GM19328 (cell line): ENCODE measurements at regions not wholly inside any gene's neighbourhood (a gene's known extent, or its start where the extent isn't known, plus 50 kb on each side); places are given as distances from the start of the nearest gene placed in this dataset.

Source experiments
- ATAC-seq: cut with Tn5 transposase; IDR thresholded peaks from one replicate; pipeline ENCODE4 v1.9.1; 2021; ENCODE audit warnings: mild to moderate bottlenecking, moderate library complexity; ENCODE audit not compliant: unreplicated experiment

DNA sequence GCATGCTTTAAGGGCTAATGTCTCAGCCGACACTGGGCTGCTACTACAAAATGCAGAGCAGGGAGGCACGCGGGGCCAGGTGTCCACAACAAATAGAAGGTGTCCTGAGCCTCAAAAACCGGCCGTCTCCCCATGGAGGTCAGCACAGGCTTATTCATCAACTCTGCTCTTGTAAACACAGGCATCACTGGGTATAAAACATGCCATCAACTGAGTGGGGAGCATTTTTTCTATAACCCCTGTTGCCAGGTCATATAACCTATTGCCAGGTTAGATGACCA, 271.6 kb downstream of the AUH start:
- no peak for ATAC-seq

DNA sequence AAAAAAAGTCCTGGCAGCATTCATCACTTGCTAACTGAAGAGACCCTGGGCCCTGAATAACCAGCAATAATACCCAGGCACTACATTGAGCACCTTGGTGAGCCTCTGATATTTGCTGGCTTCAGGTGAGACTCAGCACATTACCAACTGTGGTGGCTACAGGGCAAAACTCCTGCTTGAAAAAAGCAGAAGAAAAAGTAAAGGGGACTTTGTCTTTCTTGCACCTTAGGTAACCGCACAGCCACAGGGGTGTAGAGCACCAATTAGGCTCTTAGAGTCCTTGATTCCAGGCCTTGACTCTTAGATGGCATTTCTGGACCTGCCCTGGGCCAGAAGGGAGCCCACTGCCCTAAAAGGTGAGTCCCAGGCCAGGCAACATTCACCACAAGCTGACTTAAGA, 269.5 kb downstream of the AUH start:
- no peak for ATAC-seq

DNA sequence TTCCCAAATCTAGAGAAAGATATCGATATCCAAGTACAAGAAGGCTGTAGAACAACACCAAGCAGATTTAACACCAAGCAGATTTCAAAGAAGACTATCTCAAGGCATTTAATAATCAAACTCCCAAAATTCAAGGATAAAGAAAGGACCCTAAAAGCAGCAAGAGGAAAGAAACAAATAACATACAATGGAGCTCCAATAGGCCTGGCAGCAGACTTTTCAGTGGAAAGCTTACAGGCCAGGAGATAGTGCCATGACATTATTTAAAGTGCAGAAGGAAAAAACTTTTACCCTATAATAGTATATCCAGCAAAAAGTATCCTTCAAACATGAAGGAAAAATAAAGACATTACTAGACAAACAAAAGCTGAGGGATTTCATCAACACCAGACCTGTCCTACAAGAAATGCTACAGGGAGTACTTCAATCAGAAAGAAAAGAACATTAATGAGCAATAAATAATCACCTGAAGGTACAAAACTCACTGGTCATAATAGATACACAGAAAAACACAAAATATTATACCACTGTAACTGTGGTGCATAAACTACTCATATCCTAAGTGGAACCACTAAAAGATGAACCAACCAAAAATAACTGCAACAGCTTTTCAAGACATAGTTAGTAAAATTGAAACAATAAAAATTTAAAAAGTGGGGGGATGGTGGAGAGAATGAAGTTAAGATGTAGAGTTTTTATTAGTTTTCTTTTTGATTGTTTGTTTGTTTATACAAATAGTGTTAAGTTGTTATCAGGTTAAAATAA, 267.2 kb downstream of the AUH start:
- ATAC-seq: no peak

DNA sequence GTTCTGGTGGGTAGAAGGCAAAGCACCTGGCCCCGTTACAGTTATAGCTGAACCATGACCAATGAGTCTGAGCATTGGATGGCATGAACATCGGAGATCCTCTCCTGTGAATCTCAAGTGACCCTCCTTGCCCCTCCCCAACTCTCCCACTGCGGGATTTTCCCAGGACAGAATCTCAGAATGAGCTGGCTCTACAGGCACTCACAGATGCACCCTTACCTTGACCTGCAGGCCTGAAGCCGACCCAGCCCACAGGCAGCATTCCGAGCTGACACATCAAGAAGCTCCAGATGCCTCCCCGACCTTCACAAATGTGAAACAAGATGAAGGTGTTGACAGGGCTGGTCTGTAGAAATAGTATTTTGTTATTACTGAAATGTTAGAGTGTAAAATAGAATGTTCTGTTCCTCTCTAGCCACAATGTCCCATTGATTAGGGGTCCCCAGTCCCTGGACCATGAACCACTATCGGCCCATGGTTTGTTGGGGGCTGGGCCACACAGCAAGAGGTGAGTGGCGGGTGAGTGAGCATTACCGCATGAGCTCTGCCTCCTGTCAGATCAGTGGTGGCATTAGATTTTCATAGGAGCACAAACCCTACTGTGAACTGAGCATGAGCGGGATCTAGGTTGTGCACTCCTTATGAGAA, 263.4 kb downstream of the AUH start:
- ATAC-seq: no peak

DNA sequence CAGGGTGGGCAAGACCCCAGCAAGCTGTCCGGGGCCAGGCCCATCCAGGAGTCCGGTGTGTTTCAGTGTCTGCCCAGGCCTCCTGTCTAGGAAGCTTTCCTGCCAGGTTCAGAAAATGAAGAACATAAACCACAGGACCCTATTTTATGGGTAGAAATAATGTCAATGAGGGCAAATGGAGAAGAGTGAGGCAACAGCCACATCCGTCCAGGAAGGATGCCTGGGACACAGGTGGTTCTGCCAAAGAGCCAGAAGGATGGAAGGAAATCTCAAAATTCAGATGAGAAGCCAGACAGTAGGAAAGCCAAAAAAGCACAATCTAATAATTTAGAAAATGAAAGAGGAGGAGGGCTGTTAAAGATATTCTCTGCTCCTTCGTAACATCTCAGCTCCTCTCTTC, 262.3 kb downstream of the AUH start:
- ATAC-seq: no peak

DNA sequence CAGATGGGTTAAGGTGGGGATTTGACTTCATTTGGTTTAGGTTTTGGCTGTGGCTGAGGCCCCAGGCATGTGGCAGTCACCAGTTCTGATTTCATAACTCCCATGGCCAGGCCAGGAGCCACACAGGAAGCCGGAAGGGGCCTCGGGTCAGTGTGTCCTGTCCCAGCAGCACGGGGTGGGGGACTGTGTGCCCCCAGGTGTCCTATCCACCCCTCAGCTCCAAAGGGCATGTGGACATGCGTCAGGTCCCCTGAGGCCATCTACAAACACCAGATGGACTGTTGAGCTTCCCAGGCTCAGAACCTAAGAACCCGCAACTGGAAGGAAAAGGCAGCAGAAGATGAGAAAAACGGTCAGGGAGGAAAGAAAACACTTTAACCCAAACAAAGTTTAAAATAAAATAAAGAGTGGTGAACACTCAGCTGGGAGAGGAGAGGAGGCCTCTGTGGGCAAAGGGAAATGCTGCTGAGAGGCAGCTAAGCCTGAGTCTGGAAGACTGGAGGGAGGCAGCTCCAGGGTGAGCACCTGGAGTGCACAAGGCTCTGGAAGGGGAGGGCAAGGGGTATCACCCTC, 260.8 kb downstream of the AUH start:
- no peak for ATAC-seq

DNA sequence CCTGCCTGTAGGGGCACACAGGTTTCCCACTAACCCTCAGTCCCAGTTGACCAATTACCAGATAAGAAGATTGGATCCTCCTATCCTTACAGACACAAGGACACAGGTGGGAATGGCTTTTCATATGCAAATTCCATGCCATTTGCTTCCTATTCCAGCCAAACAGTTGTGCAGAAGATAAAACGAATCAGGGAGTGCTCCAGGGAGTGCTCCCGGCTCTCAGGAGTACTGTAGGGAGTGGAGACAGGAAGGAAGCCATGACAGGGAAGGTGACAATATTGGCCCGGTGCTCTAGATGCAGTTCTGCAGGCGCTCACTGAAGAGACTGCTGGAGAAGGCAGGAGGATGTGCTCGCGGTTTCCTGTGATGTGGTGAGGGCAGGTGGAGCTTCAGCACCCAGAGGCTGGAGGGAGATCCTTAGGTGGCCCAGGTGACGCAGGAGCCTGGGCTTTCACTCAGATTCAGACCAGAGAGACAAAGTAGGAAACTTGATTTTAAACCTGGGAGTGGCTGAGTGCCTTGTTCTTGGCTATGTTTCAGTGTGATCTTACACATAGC, 260.0 kb downstream of the AUH start:
- no peak for ATAC-seq

DNA sequence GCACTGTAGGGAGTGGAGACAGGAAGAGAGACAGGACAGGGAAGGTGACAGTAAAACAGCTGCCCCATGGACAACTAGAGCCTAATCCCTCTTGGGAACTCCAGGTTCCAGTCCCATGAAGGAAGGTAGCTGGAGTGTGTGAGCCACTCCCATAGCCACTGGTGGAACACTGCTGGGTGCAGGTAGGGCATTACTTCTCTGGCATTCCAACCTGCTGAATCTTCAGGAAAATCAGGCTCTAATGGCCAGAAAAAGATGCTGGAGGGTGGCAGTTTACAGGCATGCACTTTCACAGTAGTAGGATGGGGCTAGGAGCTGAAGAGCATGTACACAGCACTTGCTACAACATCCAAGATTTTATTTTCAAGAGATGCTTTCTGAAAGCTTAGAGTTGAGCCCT, 259.4 kb downstream of the AUH start:
- ATAC-seq: no peak

DNA sequence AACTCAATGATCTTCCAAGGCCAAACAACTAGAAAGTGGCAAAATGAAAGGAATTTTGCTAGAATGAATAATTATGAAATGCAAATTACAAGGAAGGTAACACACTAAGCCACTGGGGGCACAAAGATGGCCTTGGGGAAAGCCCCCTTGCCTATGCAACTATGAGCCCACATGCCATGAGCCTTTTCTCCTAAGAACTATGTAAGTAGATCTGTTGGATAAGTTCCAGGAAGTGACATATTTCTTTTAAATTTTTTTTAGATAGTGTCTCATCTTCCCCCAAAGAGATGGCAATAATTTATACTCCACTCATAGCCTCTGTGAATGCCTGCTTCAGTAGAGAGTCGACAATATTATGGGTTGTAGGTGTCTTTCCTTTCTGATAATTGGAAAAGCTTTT, 257.8 kb downstream of the AUH start:
- ATAC-seq: no peak

DNA sequence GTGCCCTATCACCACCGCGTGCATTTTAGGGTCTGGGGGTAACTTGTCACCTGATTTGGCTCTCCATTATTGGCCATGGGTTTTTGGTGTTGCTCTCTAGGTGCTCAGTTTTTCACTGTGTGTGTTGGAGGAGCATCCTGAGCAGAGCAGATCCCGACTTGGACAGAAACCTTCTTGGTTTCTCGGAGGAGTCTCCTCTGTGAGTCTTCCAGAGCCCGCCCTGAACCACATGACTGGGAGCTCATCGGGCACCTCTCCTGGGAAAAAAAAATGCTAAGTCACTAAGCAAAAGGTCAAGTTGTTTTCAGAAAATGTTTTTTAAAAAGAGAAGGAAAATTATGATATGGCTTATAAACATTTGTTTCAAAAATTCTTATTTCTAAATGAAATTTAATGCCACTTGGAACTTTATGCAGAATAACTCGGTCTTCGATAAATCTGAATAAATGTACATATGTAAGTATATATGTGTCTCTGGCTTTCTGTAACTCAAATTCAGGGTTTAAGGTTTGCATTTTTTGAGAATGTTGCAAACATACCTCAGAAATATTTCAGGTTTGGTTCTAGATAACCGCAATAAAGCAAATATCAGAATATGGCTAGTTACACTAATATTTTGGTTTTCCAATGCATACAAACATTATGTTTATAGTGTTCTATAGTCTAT, 255.2 kb downstream of the AUH start:
- no peak for ATAC-seq

DNA sequence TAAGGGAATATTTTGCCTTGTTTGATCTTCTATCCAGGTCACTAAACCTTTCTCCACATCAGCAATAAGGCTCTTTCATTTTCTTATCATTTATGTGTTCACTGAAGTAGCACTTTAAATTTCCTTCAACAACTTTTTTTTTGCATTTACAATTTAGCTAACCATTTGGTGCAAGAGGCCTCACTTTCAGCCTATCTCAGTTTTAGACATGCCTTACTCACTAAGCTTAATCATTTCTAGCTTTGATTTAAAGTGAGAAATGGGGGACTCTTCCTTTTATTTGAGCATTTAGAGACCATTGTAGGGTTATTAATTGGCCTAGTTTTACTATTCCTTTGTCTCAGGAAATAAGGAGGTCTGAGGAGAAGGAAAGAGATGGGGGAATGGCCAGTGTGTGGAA, 250.5 kb downstream of the AUH start:
- ATAC-seq: no peak

DNA sequence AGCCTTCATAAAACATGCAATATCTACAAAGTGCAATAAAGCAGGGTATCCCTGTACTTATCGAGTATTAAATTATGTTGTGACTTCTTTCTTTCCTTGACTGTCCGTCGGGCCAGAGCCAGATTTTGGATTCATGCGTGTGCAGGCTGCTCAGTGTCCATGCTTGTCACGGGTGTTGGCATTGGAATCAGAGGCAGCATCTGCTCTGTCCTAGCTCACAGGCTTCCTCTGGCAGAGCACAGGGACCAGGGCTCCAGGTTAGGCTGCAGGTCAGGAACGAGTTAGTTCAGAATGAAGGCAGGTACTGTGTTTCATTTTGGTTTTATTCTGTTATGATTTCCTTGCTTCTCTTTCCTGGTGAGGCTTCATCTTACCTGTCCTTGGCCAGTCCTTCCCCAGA, 249.8 kb downstream of the AUH start:
- no peak for ATAC-seq

DNA sequence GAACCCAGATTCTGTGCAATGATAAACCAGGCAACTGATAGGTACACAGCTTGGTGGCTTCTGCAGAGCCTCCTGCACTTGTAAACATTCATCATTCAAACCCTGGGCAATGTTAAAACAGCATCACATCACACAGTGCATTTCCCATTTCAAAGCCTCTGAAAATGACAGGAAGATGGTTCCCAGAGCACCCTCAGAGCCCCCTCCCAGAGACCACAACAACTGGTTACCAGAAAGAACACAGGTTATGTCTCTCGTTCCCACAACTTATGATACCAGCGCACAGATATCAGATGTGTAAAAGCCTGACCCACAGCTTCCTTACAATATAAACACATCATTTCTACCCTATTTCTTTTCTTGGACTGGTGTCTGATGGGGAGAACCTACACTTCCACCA, 248.7 kb downstream of the AUH start:
- ATAC-seq: no peak

DNA sequence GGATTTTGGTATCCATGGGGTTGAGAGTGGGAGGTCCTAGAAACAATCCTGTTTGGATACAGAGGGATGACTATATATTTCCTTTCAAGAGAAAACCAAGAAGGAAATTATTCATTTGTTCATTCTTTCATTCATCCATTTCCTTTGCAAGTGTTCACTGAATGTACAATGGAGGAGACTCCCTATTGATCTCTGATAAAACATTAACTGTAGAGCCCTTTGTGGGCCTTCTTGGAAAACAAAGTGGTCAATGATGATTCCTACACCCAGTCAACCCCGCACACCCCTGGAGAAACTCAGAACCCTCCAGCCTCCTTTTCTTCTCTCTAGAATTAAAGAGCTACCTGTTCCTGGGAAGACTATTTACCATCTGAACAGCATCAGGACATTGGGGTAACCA, 247.3 kb downstream of the AUH start:
- no peak for ATAC-seq

DNA sequence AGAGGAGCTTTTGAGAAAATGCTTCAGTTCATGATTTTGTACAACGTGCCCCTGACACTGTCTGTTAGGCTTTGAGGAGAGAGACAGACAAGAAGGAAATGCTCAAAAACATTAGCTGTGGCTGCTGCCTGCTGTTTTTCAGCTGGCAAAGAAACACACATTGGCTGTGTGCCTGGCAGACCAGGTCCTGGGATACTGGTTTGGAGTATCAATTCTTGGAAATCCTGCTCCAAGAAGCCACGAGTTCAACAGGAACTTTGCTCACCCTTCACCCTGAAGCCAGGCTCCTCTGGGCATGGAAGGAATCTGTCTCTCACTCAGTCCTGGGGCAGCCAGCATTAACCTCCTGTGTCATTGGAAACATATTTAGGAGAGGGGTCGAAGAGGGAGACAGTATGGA, 245.5 kb downstream of the AUH start:
- ATAC-seq: no peak

DNA sequence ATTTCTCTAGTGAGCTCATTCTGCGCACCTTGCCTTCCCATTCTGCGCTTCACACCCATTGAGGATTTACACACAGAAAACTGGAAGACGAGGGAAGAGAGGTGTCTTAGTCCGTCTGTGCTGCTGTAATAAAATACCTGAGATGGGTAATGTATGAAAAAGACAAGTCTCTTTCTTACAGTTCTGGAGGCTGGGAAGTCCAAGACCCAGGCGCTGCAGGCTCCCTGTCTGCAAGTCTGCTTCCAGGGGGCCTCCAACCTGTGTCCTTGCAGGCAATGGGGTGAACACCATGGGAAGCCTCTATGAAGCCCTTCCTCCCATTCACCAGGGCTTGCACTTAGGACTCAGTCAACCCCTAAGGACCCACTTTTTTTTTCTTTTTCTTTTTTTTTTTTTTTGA, 245.0 kb downstream of the AUH start:
- ATAC-seq: no peak

DNA sequence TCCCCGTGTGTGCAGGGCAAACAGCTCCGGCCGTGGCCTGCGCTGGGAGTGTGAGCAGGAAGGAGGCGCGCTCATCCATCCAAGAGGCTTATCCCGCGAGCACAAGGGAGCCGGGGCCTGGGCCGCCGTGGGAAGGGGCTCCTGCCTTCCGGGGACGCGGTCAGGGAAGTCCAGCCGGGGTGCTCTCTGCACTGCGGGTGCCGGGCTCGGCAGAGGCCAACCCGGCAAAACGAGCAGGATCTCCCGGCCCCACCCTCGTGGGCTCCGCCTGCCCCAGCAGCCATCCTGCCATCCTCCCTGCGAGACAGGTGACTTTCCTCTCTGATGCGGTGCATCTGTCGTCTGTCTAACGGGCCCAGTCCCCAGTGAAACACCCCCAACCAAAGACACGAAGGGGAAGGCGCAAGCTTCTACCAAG, 244.2 kb downstream of the AUH start:
- ATAC-seq: no peak

DNA sequence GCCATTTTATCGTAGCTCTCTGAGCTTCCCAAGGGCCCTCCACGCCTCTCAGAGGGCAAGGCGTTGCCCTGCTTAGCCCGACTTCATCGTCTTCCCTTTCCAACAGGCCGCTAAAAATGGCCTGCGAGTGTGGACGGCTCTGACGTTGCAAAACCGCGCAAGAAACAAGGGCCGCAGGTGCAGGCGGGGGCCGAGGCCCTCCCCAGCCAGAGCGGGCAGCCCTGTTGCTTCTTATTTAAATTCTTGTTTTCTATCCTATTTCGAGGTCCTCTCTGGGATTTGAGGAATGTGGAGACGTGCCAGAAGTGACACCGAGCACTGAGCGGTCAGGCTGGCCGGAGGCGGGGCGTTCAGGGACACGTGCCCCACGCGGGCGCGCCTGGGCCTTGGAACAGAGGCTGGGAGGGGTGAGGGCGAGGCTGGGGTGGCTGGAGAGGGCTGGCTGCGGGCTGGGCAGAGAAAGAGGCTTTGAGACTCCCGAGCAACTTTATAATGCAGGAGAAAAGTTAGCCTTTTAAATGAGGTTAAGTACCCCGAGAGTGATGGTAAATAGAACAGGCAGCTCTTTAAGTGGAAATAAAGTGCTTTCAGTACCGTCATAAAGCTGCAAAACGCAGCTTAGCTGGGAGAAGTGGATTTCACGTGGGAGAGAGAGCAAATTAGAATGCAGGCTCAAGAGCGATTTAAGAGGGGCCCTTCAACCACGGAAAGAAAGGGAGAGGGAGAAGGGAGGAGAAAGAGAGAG, 243.6 kb downstream of the AUH start:
- no peak for ATAC-seq

DNA sequence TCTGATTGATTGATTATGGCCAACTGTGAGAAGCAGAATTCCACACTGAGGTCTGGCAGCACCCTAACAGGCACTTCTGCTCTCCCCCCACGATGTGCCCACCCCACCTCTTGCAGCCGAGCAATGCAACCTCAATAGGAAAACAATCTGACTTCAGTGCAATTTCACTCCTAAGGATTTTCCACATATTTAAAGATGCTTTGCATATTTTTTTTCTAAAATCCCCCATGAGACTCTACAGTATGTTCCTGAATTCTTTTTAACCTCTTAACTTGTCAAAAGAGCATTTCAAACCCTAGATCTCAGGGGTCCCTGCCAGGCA, 243.1 kb downstream of the AUH start:
- no peak for ATAC-seq

DNA sequence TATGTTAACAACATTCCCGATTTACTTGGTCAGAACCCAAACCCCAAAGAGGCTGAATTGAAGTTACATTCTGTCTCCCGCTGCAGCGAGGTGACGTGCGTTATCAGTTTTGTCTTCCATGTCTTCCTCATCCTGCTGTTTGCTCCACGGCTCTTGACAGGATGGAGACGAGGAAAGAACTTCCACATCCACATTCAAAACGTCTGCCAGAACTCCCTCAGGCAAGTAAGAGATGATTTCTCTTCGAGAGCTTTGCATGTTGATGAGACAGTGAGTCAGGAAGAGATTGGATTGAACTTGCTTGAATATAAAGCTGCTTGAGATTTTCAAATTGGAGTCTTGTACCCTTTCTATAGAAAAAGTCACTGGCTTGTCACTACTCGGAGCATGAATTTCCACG, 242.6 kb downstream of the AUH start:
- ATAC-seq: no peak

DNA sequence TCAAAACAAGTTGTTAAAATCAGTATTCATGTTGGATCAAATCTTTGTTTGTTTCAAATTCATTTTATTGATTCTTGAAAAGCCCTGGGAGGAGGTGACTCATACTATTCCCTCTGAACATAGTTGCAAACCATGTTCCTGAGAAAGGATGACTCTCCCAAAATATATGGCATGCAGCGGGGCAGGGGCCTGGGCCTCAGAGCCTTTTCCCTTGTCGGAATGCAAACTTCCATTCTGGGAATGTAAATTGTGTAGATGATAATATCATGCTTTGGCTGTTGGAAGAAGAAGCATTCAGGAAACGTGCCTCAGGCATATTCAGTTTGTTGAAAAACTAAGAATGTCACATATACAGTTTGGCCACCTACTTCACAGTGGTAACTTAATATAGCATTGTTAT, 242.0 kb downstream of the AUH start:
- no peak for ATAC-seq
